Adrenal gland (tissue), 5 donors: ENCODE measurements at regions not wholly inside any gene's neighbourhood (a gene's known extent, or its start where the extent isn't known, plus 50 kb on each side); places are given as distances from the start of the nearest gene placed in this dataset.

ENCODE experiments used
- POLR2A ChIP-seq, 2 donors: fragments of 450-650 bp; IDR thresholded peaks; one replicate each; pipeline ENCODE4 v1.6.1; 2017; ENCODE audit warnings: antibody characterized with exemption in 2 of 2, mild to moderate bottlenecking in 2 of 2, moderate library complexity in 1 of 2
- TF ChIP-seq, protein P1 (sequence below), 6 experiments: fragments of 450-650 bp in 4 of 6; fragments of 200-600 bp in 2 of 6; sonication (generic) in 1 of 6; IDR thresholded peaks; 1 replicate in 5 of 6; 2 replicates in 1 of 6; pipeline versions ENCODE4 v1.5.1 to v1.8.0; 2016 to 2021; ENCODE audit warnings: antibody characterized with exemption in 6 of 6, mild to moderate bottlenecking in 2 of 6, moderate library complexity in 1 of 6
- donor health status: DM: no; HTN: no; CAD: no.

GRCh38 chr14:26394150-26394810 lies 203.6 kb downstream of the NOVA1 start:
- no peak for TF ChIP-seq POLR2A (IDR thresholded peaks at IDR 0.05)
- TF ChIP-seq, protein P1, sequence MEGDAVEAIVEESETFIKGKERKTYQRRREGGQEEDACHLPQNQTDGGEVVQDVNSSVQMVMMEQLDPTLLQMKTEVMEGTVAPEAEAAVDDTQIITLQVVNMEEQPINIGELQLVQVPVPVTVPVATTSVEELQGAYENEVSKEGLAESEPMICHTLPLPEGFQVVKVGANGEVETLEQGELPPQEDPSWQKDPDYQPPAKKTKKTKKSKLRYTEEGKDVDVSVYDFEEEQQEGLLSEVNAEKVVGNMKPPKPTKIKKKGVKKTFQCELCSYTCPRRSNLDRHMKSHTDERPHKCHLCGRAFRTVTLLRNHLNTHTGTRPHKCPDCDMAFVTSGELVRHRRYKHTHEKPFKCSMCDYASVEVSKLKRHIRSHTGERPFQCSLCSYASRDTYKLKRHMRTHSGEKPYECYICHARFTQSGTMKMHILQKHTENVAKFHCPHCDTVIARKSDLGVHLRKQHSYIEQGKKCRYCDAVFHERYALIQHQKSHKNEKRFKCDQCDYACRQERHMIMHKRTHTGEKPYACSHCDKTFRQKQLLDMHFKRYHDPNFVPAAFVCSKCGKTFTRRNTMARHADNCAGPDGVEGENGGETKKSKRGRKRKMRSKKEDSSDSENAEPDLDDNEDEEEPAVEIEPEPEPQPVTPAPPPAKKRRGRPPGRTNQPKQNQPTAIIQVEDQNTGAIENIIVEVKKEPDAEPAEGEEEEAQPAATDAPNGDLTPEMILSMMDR (IDR thresholded peaks at IDR 0.05), result no peak
